ENCODE measurements at regions not wholly inside any gene's neighbourhood (a gene's known extent, or its start where the extent isn't known, plus 50 kb on each side); places are given as distances from the start of the nearest gene placed in this dataset.

GRCh38 chr1:112172294-112172882 is 182.9 kb upstream of the KCND3 start:
- H4K20me1 ChIP-seq (ENCODE audit: insufficient read depth, low read length, poor library complexity, severe bottlenecking) = no peaks in the 10 kb centered on the region
- no peaks in the 10 kb centered on the region for H3K9me2 ChIP-seq (replicated peaks; ENCODE audit: low read depth, low read length)
- H3K4me1 ChIP-seq (ENCODE audit: insufficient read depth, low read length, poor library complexity, severe bottlenecking) = no peaks in the 10 kb centered on the region
- no peaks in the 10 kb centered on the region for H3K27me3 ChIP-seq (ENCODE audit: insufficient read depth, low read length, poor library complexity, severe bottlenecking)
- H3K9me3 ChIP-seq (ENCODE audit: insufficient read depth, low read depth, low read length) = no peaks in the 10 kb centered on the region
- H3K4me3 ChIP-seq (ENCODE audit: low read length, poor library complexity, severe bottlenecking) = no peak overlapping the region
- H3K79me2 ChIP-seq (ENCODE audit: insufficient read depth, low read length) = no peaks in the 10 kb centered on the region
- H3K4me2 ChIP-seq (ENCODE audit: low read depth, low read length, poor library complexity, severe bottlenecking) = no peak overlapping the region
- H3K36me3 ChIP-seq (ENCODE audit: insufficient read depth, low read length) = no peaks in the 10 kb centered on the region
- no peak for TF ChIP-seq EZH2phosphoT487 (IDR thresholded peaks at IDR 0.05; ENCODE audit: borderline replicate concordance)
- TF ChIP-seq, protein P1, sequence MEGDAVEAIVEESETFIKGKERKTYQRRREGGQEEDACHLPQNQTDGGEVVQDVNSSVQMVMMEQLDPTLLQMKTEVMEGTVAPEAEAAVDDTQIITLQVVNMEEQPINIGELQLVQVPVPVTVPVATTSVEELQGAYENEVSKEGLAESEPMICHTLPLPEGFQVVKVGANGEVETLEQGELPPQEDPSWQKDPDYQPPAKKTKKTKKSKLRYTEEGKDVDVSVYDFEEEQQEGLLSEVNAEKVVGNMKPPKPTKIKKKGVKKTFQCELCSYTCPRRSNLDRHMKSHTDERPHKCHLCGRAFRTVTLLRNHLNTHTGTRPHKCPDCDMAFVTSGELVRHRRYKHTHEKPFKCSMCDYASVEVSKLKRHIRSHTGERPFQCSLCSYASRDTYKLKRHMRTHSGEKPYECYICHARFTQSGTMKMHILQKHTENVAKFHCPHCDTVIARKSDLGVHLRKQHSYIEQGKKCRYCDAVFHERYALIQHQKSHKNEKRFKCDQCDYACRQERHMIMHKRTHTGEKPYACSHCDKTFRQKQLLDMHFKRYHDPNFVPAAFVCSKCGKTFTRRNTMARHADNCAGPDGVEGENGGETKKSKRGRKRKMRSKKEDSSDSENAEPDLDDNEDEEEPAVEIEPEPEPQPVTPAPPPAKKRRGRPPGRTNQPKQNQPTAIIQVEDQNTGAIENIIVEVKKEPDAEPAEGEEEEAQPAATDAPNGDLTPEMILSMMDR (conservative IDR thresholded peaks at IDR 0.05; ENCODE audit: low read length) = no peak
- no peaks in the 10 kb centered on the region for H3F3A ChIP-seq (ENCODE audit: low read depth)
- H3K9ac ChIP-seq (ENCODE audit: low read depth, low read length, poor library complexity, severe bottlenecking) = no peak overlapping the region
- no peak overlapping the region for H2AFZ ChIP-seq (ENCODE audit: low read length)

DNA sequence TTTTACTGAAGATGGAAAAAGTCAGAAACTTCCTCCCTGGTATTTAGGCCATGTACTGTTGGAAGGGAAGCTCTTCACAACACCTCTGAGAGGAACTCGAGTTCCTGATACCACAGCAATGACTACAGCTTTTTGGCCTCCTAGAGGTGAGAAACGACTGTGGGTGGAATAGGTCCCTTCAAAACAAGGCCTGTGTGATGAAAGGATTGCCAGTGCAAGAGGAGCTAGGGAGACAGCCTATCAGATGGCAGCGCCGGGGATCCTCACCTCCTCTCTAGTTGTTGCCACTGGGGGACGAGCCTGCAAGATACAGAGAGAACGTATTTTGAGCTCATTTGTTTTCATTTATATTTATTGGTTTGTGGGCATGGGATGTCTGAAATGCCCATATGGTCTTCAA is 187.8 kb upstream of the KCND3 start:
- H3K9ac ChIP-seq (ENCODE audit: low read depth, low read length, poor library complexity, severe bottlenecking) = no peak overlapping the region
- H3K79me2 ChIP-seq (ENCODE audit: insufficient read depth, low read length) = no peaks in the 10 kb centered on the region
- H4K20me1 ChIP-seq (ENCODE audit: insufficient read depth, low read length, poor library complexity, severe bottlenecking) = no peaks in the 10 kb centered on the region
- H2AFZ ChIP-seq (ENCODE audit: low read length) = no peak overlapping the region
- no peak overlapping the region for H3K4me3 ChIP-seq (ENCODE audit: low read length, poor library complexity, severe bottlenecking)
- H3K9me3 ChIP-seq (ENCODE audit: insufficient read depth, low read depth, low read length) = no peaks in the 10 kb centered on the region
- H3K36me3 ChIP-seq (ENCODE audit: insufficient read depth, low read length) = no peaks in the 10 kb centered on the region
- no peaks in the 10 kb centered on the region for H3F3A ChIP-seq (ENCODE audit: low read depth)
- TF ChIP-seq, protein P1 (conservative IDR thresholded peaks at IDR 0.05; ENCODE audit: low read length) = no peak
- no peak for TF ChIP-seq EZH2phosphoT487 (IDR thresholded peaks at IDR 0.05; ENCODE audit: borderline replicate concordance)
- H3K27me3 ChIP-seq (ENCODE audit: insufficient read depth, low read length, poor library complexity, severe bottlenecking) = no peaks in the 10 kb centered on the region
- no peaks in the 10 kb centered on the region for H3K9me2 ChIP-seq (replicated peaks; ENCODE audit: low read depth, low read length)
- H3K4me2 ChIP-seq (ENCODE audit: low read depth, low read length, poor library complexity, severe bottlenecking) = no peak overlapping the region
- H3K4me1 ChIP-seq (ENCODE audit: insufficient read depth, low read length, poor library complexity, severe bottlenecking) = no peaks in the 10 kb centered on the region

GRCh38 chr1:112188611-112189010 is 199.1 kb upstream of the KCND3 start:
- no peak for TF ChIP-seq EZH2phosphoT487 (IDR thresholded peaks at IDR 0.05; ENCODE audit: borderline replicate concordance)
- TF ChIP-seq, protein P1 (conservative IDR thresholded peaks at IDR 0.05; ENCODE audit: low read length) = no peak

More at GRCh38 chr1:112188611-112189010, 199.1 kb upstream of the KCND3 start:
- Histone ChIP-seq H3K4me2 (ENCODE audit: low read depth, low read length, poor library complexity, severe bottlenecking) (no peak overlapping the region), H3F3A (ENCODE audit: low read depth) (no peaks in the 10 kb centered on the region), H3K9me3 (ENCODE audit: insufficient read depth, low read depth, low read length) (no peaks in the 10 kb centered on the region), H3K27me3 (ENCODE audit: insufficient read depth, low read length, poor library complexity, severe bottlenecking) (no peaks in the 10 kb centered on the region), H3K9me2 (replicated peaks; ENCODE audit: low read depth, low read length) (no peaks in the 10 kb centered on the region), H3K79me2 (ENCODE audit: insufficient read depth, low read length) (no peaks in the 10 kb centered on the region), H2AFZ (ENCODE audit: low read length) (no peak overlapping the region), H3K4me3 (ENCODE audit: low read length, poor library complexity, severe bottlenecking) (no peak overlapping the region), H4K20me1 (ENCODE audit: insufficient read depth, low read length, poor library complexity, severe bottlenecking) (no peaks in the 10 kb centered on the region), H3K4me1 (ENCODE audit: insufficient read depth, low read length, poor library complexity, severe bottlenecking) (no peaks in the 10 kb centered on the region), H3K9ac (ENCODE audit: low read depth, low read length, poor library complexity, severe bottlenecking) (no peak overlapping the region), H3K36me3 (ENCODE audit: insufficient read depth, low read length) (no peaks in the 10 kb centered on the region)
